ENCODE measurements at regions not wholly inside any gene's neighbourhood (a gene's known extent, or its start where the extent isn't known, plus 50 kb on each side); places are given as distances from the start of the nearest gene placed in this dataset.

- no peak for TF ChIP-seq CTCF (IDR thresholded peaks at IDR 0.05; ENCODE audit: low read length)
- no peak for TF ChIP-seq EZH2 (IDR thresholded peaks at IDR 0.05; ENCODE audit: borderline replicate concordance, low read length)
These were observed 206.5 kb upstream of the ADGRL2 start for GRCh38 chr1:81594206-81594605.
